Uterus (tissue), 2 donors: ENCODE measurements at regions not wholly inside any gene's neighbourhood (a gene's known extent, or its start where the extent isn't known, plus 50 kb on each side); places are given as distances from the start of the nearest gene placed in this dataset.

Experiments
- POLR2A ChIP-seq, 2 donors: fragments of 450-650 bp; IDR thresholded peaks; one replicate each; pipeline ENCODE4 v1.6.1; 2016; ENCODE audit warnings: antibody characterized with exemption in 2 of 2, mild to moderate bottlenecking in 1 of 2, moderate library complexity in 1 of 2
- TF ChIP-seq, protein P1 (sequence below), 4 experiments: fragments of 200-600 bp in 2 of 4; fragments of 450-650 bp in 2 of 4; sonication (generic) in 2 of 4; IDR thresholded peaks; one replicate each; pipeline ENCODE4 v1.5.1; 2016 to 2019; ENCODE audit warnings: antibody characterized with exemption in 4 of 4, mild to moderate bottlenecking in 2 of 4, moderate library complexity in 1 of 4

DNA sequence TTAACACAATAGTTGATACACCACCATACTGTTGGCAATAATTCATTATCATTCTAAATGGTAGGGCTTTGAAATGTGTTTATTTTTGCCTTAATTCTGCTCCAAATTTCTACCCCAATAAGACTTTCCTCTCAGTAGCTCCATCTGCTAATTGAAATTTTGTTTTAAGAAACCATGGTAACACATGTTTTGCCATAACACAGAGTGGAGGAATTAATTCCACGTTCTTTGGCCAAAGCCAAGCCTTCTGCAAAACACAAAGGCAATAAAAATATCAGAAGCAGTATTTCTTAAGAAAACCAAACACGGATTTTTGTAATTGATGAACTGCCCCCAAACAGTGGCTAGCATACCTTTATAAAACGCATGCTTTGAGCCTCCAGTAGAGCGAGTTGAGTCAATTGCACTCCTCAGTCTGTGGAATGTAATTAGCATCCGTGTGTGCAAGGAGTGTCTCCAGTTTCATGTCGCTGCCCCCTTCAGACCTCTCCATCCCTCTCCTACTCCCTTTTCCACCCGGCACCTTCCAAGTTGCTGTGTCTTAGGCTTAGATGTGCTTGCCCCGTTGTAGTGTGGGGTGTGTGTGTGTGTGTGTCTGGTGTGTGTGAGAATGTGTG lies 58.2 kb upstream of the CKS2 start:
- no peak for TF ChIP-seq POLR2A (IDR thresholded peaks at IDR 0.05)
- TF ChIP-seq, protein P1, sequence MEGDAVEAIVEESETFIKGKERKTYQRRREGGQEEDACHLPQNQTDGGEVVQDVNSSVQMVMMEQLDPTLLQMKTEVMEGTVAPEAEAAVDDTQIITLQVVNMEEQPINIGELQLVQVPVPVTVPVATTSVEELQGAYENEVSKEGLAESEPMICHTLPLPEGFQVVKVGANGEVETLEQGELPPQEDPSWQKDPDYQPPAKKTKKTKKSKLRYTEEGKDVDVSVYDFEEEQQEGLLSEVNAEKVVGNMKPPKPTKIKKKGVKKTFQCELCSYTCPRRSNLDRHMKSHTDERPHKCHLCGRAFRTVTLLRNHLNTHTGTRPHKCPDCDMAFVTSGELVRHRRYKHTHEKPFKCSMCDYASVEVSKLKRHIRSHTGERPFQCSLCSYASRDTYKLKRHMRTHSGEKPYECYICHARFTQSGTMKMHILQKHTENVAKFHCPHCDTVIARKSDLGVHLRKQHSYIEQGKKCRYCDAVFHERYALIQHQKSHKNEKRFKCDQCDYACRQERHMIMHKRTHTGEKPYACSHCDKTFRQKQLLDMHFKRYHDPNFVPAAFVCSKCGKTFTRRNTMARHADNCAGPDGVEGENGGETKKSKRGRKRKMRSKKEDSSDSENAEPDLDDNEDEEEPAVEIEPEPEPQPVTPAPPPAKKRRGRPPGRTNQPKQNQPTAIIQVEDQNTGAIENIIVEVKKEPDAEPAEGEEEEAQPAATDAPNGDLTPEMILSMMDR (IDR thresholded peaks at IDR 0.05) = no peak
